Panc1 (cell line): ENCODE measurements at regions not wholly inside any gene's neighbourhood (a gene's known extent, or its start where the extent isn't known, plus 50 kb on each side); places are given as distances from the start of the nearest gene placed in this dataset.

Source experiments
- CTCF ChIP-seq: fragments of 450-650 bp; IDR thresholded peaks from 2 replicates; pipeline ENCODE4 v1.5.1; 2017; ENCODE audit warnings: mild to moderate bottlenecking
- POLR2AphosphoS5 ChIP-seq: IDR thresholded peaks from 2 replicates; pipeline ENCODE4 v1.6.1; 2012; ENCODE audit warnings: mild to moderate bottlenecking, low read depth, low read length, moderate library complexity
- REST ChIP-seq, 2 experiments: IDR thresholded peaks; 2 replicates each; pipeline ENCODE4 v1.6.1; 2011 to 2012; ENCODE audit warnings: low read depth in 2 of 2, control low read depth in 1 of 2, low read length in 1 of 2, mild to moderate bottlenecking in 1 of 2, moderate library complexity in 1 of 2; ENCODE audit not compliant: insufficient read depth in 1 of 2
- SIN3A ChIP-seq: IDR thresholded peaks from 2 replicates; pipeline ENCODE4 v1.6.1; 2012; ENCODE audit warnings: low read depth, mild to moderate bottlenecking, low read length, moderate library complexity, borderline replicate concordance; ENCODE audit not compliant: insufficient read depth
- TCF7L2 ChIP-seq: IDR thresholded peaks from 2 replicates; pipeline ENCODE4 v1.6.1; 2011; ENCODE audit warnings: mild to moderate bottlenecking, low read depth, low read length, inconsistent platforms

GRCh38 chr5:104298518-104298917 lies 735.9 kb upstream of the NUDT12 start:
- TF ChIP-seq CTCF, result no peak
- TF ChIP-seq REST (IDR thresholded peaks at IDR 0.05; ENCODE audit: insufficient read depth in 1 of 2, low read depth in 2 of 2, low read length in 1 of 2), result no peak
- TF ChIP-seq POLR2AphosphoS5, result no peak
- no peak for TF ChIP-seq TCF7L2
- no peak for TF ChIP-seq SIN3A
